ENCODE measurements at regions not wholly inside any gene's neighbourhood (a gene's known extent, or its start where the extent isn't known, plus 50 kb on each side); places are given as distances from the start of the nearest gene placed in this dataset.

- no peak for DNase-seq (ENCODE audit: low spot score)
- in situ Hi-C loops (cut with MboI; ENCODE audit: low sequenced_read_pairs, unreplicated experiment) = no loop called here
- TF ChIP-seq CTCF (IDR thresholded peaks at IDR 0.05; ENCODE audit: borderline replicate concordance, control extremely low read depth, extremely low read depth, insufficient read depth, missing control alignments) = no peak
Measured at GRCh38 chr1:87472716-87473115, 144.0 kb downstream of the LMO4 start.

- no peak for DNase-seq (ENCODE audit: low spot score)
- in situ Hi-C loops (cut with MboI; ENCODE audit: low sequenced_read_pairs, unreplicated experiment) = no loop called here
- TF ChIP-seq CTCF (IDR thresholded peaks at IDR 0.05; ENCODE audit: borderline replicate concordance, control extremely low read depth, extremely low read depth, insufficient read depth, missing control alignments) = no peak
Measured at GRCh38 chr1:87473203-87473661, 144.6 kb downstream of the LMO4 start.

- DNase-seq (ENCODE audit: low spot score) = no peak
- in situ Hi-C loops (cut with MboI; ENCODE audit: low sequenced_read_pairs, unreplicated experiment) = no loop called here
- no peak for TF ChIP-seq CTCF (IDR thresholded peaks at IDR 0.05; ENCODE audit: borderline replicate concordance, control extremely low read depth, extremely low read depth, insufficient read depth, missing control alignments)
Measured at GRCh38 chr1:87474098-87474497, 145.4 kb downstream of the LMO4 start.

GRCh38 chr1:87478231-87478630, 149.6 kb downstream of the LMO4 start:
- TF ChIP-seq CTCF (IDR thresholded peaks at IDR 0.05; ENCODE audit: borderline replicate concordance, control extremely low read depth, extremely low read depth, insufficient read depth, missing control alignments) = no peak
- in situ Hi-C loops (cut with MboI; ENCODE audit: low sequenced_read_pairs, unreplicated experiment) = no loop called here
- no peak for DNase-seq (ENCODE audit: low spot score)

- DNase-seq (ENCODE audit: low spot score) = no peak
- in situ Hi-C loops (cut with MboI; ENCODE audit: low sequenced_read_pairs, unreplicated experiment) = no loop called here
Measured at GRCh38 chr1:87495147-87495546, 166.5 kb downstream of the LMO4 start.

GRCh38 chr1:87495870-87496269, 167.2 kb downstream of the LMO4 start:
- in situ Hi-C loops (cut with MboI; ENCODE audit: low sequenced_read_pairs, unreplicated experiment) = no loop called here
- no peak for DNase-seq (ENCODE audit: low spot score)
- no peak for TF ChIP-seq CTCF (IDR thresholded peaks at IDR 0.05; ENCODE audit: borderline replicate concordance, control extremely low read depth, extremely low read depth, insufficient read depth, missing control alignments)

More at GRCh38 chr1:87495147-87495546, 166.5 kb downstream of the LMO4 start:
- no peak for TF ChIP-seq CTCF (IDR thresholded peaks at IDR 0.05; ENCODE audit: borderline replicate concordance, control extremely low read depth, extremely low read depth, insufficient read depth, missing control alignments)
